HG03175 (cell line): ENCODE measurements at regions not wholly inside any gene's neighbourhood (a gene's known extent, or its start where the extent isn't known, plus 50 kb on each side); places are given as distances from the start of the nearest gene placed in this dataset.
"Not testable (repeated sequence)": the region's sequence is repeated elsewhere in the genome, so short reads cannot be mapped to it uniquely, and the experiment has no call there.

Experiments used
- ATAC-seq: cut with Tn5 transposase; IDR thresholded peaks from one replicate; pipeline ENCODE4 v1.9.1; 2021; ENCODE audit warnings: mild to moderate bottlenecking, moderate library complexity; ENCODE audit not compliant: unreplicated experiment

DNA sequence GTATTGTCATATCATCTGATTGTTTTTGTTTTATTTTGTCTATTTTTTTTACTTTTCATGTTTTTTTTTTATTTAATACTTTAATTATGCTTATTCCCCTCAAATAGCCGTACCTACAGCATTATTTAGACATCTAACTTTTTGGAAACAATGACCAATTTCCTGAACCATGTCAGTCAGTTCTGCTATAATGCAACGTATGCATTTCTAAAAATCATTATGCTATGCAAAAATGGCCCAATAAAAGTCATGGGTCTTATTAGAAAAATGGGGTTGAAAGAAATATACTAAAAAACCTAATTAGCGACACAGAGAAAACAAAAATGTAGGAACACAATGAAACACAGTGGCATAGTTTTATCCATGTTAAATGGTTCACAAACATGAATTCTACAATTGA, 1454.7 kb downstream of the GRIK2 start:
- no peak for ATAC-seq

DNA sequence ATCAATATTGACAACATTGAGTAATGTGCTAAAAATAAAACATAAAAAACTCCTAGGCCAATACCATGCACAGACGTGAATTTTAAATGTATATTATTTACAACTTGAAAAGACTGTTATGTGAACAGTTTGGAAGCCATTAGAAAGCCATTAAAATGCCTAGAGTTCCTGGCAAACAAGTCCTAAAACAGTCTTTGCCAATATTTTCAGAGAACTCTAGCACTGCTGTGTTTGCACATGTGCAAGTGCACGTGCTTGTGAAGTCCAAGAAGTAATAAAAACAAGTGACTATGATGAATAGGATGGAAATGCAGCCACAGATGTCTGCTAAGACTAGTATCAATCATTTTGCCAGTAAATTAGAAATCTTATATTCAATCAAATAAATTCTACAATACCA, 1447.6 kb downstream of the GRIK2 start:
- ATAC-seq = no peak

DNA sequence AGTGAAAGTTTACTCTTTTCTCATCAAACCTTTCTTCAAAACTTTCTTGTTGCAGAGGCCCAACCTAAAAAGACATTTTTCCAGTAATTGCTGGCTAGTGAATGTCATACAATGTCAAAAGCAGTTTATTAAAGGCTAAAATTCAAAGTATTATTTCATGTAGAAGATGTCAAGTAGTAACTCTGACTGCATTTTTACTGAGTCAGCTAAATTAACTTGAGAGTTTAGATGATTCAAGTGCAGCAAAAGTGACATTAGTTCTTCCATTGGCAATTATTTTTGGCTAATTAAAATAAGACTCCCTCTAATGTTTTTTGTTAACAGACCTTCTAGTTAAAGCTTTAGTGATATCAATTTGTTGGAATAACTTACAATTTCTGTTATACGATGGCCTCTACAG, 1438.5 kb downstream of the GRIK2 start:
- no peak for ATAC-seq

DNA sequence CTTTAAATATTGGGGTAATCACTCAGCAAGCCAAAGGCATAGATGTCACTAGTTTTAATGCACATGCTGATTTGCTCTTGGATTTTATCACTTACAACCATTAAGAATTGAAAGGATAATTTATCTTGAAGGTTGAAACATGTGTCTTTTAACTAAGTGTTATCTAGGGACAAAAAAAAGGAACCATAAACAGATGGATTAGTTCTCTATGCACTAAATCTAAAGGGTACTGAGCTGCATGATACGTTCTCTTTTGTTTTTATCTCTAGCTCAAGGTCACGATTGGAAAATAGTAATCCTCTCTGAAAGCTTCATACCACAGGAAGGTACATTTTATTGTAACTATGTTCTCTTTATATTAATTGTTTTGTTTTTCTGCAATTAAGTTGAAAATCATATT, 1426.6 kb downstream of the GRIK2 start:
- no peak for ATAC-seq

DNA sequence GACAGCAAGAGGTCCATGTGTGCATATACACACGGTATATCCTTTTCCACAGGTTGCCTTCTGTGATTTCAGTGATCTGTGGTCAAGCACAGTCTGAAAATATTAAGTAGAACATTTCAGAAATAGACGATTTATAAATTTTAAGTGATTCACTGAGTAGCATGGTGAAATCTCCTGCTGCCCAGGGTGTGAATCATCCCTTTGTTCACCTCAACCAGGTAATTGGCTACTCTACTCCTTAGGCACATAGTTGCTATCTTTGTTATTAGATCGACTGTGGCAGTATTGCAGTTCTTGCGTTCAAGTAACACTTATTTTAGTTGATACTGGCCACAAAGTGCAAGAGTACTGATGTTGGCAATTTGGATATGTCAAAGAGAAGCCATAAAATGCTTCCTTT, 1421.7 kb downstream of the GRIK2 start:
- ATAC-seq = no peak

DNA sequence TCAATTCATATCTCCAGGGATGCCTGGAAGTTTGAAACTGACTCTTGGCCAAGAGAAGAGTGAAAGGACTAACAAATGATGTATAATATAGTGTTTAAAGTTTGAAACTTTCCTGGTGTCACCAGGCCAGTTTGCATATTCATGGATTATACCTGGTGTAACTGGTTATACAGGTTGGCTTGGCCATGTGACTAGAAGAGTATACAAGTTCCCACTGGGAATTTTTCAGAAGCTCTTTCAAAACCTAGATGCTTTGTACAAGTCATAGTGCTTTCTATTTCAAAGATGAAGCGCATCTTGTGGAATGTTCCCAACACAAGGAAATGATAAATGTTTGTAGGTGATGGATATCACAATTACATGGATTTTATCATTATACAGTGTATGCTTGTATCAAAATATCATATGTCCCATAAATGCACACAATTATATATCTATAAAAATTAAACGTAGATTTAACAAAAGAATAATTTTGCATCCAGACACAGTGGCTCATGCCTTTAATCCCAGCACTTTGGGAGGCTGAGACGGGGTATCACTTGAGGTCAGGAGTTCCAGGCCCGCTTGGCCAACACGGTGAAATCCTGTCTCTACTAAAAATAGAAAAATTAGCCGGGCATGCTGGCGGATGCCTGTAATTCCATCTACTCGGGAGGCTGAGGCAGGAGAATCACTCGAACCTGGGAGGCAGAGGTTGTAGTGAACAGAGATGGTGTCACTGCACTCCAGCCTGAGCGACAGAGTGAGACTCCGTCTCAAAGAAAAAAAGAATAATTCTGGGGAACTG, 1420.2 kb downstream of the GRIK2 start:
- ATAC-seq = no peak

DNA sequence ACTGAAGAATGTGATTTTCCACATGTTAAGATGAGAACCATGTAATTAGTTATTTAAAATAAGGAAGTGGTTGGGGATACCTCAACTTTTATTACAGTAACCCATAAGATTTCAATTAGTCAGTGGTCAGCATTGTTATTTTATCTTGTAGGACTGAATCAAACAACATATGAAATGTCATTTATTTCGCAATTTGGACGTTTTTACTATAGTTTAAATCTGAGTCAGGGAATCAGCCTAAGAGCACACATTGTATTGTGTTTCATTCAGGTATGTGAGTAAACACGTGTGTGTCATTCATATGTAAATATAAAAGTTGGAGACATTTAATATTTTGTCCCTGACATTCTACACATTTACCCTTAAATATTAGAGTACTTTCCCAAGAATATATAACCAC, 1418.7 kb downstream of the GRIK2 start:
- no peak for ATAC-seq

DNA sequence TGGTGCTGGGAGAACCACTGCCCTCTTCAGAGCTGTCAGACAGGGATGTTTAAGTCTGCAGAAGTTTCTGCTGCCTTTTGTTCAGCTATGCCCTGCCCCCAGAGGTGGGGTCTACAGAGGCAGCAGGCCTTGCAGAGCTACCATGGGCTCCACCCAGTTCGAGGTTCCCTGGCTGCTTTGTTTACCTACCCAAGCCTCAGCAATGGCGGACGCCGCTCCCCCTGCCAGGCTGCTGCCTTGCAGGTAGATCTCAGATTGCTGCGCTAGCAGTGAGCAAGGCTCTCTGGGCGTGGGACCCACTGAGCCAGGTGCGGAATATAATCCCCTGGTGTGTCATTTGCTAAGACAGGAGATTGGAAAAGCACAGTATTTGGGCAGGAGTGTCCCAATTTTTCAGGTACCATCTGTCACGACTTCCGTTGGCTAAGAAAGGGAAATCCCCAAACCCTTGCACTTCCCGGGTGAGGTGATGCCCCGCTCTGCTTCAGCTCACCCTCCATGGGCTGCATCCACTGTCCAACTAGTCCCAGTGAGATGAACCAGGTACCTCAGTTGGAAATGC, 1415.5 kb downstream of the GRIK2 start:
- ATAC-seq = not testable (repeated sequence)

DNA sequence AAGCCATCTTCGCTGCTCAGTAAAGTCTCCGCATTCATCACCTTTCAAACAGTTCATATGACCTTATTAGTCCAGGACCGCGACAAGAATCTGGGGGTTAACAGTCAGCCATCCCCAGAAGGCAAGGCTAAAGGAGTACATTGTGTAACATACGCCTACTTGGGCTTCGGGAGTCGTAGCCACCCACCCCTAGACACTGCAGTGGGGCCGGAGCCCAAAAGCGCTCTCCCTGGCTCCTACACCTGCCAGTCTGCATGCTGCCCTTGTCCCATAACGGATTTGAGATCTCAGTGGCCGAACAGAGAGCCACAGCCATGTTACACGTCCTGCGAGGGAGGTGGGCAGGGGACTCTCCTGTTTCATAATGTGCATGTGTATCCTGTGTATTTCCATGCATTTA, 1405.5 kb downstream of the GRIK2 start:
- no peak for ATAC-seq

DNA sequence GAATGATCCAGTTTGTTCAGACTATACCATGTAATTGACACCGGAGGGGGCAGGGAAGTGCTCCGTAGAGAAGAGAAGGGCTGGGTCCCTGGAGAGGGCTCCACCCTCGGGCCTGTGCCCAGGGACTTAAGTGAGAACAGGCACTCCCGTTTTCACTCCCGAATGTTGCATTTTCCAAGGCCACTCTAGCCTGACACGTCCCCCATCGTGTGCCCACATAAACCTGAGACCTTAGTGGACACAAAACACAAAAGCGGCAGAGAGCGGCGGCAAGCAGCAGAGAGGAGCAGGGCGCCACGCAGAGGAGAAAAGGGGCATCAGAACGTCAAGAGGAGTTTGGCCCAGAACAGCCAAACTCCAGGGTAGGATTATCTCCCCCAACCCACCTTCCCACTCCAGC, 1405.1 kb downstream of the GRIK2 start:
- ATAC-seq = no peak

DNA sequence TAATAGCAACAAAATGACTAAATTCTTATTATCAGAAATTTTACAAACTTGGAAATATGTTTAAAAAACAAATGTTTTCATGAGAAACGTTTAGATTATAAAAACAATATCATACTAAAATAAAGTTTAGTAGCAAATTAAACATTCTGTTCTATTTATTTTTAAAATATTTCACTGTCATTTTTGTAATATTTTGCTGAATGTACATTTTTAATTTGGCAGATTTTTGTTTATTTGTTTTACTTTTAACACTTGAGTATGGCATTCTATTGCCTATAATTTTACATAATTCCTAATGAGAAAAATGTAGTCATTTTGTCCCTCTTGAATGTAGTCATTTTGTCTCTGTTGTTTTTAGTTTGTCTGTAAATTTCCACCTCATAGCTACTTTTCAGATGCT, 1400.2 kb downstream of the GRIK2 start:
- no peak for ATAC-seq

DNA sequence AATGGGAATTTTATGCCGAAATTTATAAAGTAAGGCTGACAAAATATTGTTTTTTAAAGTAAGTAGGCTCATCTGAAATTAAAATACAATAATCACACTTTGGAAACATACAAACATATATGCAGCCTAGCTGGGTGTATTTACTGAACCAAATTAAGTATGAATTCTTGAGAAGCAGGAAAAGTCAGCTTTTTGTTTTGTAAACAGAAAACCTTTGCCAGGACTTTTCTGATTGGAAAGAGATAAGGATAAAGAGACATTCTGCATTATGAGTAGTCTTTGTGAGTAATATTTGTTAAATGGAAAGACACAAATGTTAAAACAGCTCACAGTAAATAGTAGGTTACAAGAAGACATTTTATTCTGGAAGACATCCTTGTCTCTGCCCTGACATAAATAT, 1380.8 kb downstream of the GRIK2 start:
- no peak for ATAC-seq

DNA sequence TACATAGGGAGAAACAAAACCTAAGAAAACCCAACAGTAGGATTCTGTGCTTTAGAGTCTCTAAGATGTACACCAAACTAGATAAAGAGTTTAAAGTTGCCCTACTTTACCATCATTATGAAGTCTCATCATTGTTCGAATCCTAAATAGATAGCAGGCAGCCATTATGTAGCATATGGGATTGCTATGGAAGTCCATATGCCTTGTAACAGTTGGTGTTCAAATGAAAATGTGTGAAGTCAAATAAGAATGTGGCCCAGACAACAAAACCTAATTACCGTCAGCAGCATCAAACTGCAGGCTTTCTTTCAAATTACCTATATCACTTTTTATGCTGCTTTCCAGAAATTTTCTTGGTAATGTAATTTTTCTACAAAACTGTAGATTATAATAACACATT, 1380.1 kb downstream of the GRIK2 start:
- no peak for ATAC-seq

DNA sequence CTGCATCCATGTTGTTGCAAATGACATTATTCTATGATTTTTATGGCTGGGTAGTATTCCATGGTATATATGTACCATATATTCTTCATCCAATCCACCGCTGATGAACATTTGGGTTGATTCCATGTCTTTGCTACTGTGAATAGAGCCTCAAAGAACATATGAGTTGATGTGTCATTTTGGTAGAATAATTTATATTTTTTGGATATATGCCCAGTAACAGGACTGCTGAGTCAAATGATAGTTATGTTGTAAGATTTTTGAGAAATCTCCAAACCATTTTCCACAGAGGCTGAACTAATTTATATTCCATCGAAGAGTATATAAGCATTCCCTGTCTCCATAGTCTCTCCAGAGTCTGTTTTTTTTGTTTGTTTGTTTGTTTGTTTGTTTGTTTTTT, 1373.5 kb downstream of the GRIK2 start:
- ATAC-seq = no peak

DNA sequence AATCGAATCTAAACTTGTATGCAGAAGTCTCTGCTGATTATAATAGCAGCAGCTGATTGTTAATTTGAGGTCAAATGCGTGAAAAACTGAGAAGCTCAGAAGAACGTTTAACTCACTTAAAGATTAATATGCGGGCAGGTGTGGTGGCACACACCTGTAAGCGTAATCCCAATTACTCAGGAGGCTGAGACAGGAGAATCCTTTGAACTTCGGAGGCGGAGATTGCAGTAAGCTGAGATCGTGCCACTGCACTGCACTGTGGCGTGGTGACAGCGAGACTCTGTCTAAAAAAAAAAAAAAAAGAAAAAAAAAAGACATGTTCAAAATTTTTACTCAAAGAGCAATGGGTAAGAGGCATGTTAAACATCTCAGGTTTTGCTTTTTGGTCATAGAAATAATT, 1370.8 kb downstream of the GRIK2 start:
- no peak for ATAC-seq

DNA sequence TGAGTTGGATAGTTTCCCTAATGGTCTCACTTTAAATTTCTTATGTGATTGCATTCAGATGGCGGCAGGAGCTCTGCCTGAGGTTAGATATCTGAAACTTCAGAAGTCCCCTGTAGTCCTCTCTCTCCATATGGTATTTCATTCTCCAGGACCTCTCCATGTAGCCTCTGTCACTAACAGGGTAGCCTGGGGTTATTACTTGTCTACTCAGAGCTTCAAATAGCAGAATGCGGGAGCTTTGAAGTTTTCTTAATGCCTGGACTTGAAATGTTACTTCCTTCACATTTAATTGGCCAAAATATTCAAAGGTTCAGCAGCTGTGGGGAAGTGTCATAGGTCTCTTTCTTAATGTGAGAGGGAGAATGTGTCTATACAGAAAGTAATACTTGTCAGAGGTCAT, 1370.4 kb downstream of the GRIK2 start:
- ATAC-seq = no peak

DNA sequence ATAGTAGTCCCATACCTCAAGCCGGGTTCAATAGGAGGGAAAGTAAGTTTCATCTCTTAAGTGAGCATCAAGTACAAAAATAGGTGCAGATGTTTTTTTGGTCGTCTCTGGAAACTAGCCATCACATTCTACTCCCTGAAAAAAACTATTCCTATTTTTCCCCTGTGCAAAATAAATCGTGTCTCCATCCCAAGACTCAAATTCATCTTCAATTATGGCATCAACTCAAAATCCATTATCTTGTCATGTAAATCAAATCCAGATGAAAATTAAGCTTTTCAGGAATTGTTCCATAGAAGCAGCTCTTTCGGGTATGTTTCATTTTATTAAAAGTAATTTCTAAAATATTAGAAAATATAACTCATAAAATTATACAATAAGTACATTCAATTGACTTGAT, 1368.4 kb downstream of the GRIK2 start:
- ATAC-seq = no peak

DNA sequence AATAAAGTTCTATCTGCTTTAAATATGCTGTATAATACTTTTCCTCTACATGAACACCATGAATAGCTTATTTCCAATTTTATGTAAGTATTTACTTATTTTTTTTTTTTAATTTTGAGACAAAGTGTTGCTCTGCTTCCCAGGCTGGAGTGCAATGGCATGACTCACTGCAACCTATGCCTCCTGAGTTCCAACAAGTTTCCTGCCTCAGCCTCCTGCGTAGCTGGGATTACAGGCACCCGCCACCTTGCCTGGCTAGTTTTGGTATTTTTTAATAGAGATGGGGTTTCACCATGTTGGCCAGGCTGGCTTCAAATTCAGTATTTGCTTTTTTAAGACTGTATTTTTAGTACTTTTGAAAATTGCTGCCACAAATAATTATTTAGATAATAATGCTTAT, 1365.9 kb downstream of the GRIK2 start:
- no peak for ATAC-seq

DNA sequence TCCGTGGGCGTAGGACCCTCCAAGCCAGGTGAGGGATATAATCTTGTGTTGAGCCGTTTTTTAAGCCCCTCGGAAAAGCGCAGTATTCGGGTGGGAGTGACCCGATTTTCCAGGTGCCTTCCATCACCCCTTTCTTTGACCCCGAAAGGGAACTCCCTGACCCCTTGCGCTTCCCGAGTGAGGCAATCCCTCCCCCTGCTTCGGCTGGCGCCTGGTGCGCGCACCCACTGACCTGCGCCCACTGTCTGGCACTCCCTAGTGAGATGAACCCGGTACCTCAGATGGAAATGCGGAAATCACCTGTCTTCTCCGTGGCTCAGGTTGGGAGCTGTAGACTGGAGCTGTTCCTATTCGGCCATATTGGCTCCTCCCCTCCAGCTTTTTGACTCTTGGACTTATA, 1365.0 kb downstream of the GRIK2 start:
- not testable (repeated sequence) for ATAC-seq

DNA sequence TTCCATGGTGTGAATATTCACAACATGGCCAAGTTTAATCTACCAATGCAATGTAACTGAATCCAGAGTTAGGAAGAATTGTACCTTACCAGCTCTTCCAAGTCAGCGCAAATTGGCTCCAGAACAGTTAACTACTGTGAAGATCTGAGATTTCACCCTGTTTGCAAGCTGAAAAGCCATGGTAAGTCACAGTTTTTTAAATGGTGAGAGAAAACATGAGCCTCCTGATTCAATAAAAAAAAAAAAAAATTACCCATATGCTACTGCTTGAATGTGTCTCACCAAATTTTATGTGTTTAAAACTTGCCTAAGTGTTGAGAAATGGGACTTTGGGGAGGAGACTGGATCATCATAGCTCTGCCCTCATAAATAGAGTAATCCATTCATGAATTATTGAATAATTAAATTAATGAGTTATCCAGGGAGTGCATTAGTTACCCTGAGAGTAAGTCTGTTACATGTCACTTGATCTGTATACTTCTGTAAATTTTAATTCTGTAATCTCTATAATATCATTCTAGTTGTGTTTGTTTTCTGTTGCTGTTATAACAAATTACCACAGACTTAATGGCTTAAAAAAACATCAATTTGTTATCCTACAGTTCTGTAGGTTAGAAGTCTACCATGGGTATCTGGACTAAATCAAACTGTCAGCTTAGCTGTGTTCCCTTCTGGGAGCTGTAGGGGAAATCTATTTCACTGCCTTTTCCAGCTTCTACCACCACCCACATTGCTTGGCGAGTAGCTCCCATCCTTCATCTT, 1355.9 kb downstream of the GRIK2 start:
- no peak for ATAC-seq

DNA sequence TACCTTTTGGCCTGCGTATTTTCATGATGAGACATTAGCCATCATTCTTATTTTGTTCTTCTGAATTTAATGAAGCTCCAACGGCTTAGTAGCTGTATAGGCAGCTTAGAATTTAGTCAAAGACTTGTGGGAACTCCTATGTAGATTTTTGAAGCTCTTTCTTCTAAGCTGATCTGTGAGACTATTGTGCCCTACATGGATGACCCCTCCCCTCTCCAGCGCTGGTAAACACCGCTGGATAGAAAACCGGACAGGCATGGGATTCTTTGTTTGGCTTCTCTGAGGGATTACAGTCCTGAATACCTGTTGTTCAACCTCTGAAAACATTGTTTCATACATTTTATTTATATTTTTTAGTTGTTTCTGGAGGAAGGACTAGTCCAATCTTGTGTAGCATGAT, 1353.4 kb downstream of the GRIK2 start:
- ATAC-seq = no peak

DNA sequence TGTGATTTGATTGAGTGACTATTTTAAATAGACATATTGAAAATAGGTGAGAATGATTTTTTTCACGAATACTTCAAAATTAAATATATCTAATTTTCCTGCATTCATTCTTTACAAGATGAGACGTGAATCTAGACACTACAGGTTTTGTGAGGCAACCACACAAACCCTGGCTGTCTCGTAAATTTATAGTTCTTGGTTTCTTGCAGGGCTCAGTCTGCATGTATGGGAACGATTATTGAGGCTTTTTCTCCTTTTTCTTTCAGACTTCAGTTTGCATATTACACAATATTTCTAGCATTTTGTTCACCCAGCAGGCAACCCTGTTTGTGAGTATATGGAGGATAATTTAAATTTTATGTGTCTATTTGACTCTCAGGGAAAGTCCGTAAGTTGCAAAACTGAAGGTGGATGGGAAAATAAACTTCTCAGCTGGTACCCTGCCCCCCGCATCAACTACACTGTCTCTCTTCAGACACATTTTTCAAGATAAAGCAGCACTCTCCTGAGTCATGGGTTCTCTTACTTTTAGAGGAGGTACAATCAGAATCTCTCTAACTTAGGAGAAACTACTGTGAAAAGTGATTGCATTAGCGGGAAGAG, 1349.3 kb downstream of the GRIK2 start:
- no peak for ATAC-seq
